ENCODE measurements at regions not wholly inside any gene's neighbourhood (a gene's known extent, or its start where the extent isn't known, plus 50 kb on each side); places are given as distances from the start of the nearest gene placed in this dataset.

- dilution Hi-C loops (cut with MboI; ENCODE audit: extremely low pct_ligation_motif_present, low sequenced_read_pairs): no loop called here
- no peaks in the 10 kb centered on the region for H3K79me2 ChIP-seq (ENCODE audit: control insufficient read depth, insufficient read depth, low read length)
- no peak for FAIRE-seq
These were observed 55.1 kb upstream of the RGS4 start for GRCh38 chr1:163013826-163014600.

DNA sequence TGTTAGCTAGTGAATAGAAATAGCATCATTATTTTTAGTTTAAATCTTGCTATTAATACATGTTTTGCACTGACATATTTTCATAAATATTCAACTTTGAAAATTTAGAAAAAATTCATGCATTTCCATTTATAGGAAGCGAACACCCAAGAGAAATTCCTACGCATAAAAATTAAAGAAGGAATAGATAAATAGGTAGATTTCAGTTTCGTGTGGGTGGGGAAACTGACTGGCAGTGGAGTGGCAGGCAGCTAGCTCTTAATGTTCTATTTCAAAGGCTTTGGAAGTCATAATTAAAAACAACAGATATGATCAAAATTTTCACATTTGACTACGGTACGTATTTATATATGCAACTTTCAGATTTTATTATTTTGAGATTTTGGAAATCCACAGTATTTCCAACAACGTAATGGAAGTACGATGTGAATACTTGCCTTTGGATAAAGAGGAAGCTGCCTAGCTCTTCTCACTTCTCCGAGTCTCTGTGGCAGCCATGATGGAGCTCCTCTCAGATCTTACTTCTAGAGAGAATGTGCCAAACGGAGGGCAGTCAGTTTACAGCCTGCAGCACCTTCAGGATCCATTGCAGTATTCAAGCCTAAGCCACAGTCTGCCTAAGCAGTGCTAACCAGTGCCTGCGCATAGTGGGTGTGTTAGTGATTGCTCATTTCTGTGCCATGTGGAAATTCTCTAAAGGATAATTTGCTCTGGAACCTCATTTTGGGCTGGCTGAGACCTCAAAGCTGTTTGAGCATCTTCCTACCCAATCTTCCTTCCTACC, 62.9 kb upstream of the RGS4 start:
- Histone ChIP-seq H3K9me1 (ENCODE audit: control insufficient read depth, extremely low read depth, insufficient read depth, low read length) (no peaks in the 10 kb centered on the region), H3K79me2 (ENCODE audit: control insufficient read depth, insufficient read depth, low read length) (no peaks in the 10 kb centered on the region), H3K27me3 (ENCODE audit: control insufficient read depth, extremely low read depth, insufficient read depth, low read length) (no peaks in the 10 kb centered on the region), H2AFZ (ENCODE audit: control insufficient read depth, low read length) (no peak overlapping the region), H3K36me3 (ENCODE audit: control insufficient read depth in 2 of 2, extremely low read depth in 1 of 2, insufficient read depth in 2 of 2, low read length in 2 of 2) (no peaks in the 10 kb centered on the region), H3K4me3 (ENCODE audit: control insufficient read depth in 2 of 3, extremely low read depth in 1 of 3, insufficient read depth in 2 of 3, low read depth in 1 of 3, low read length in 3 of 3) (no peak overlapping the region), H3K27ac (ENCODE audit: control insufficient read depth, insufficient read depth, low read length) (no peak overlapping the region), H3K9ac (ENCODE audit: control insufficient read depth, extremely low read depth, insufficient read depth, low read length) (no peak overlapping the region), H3K4me2 (ENCODE audit: control insufficient read depth, extremely low read depth, insufficient read depth, low read depth, low read length) (no peak overlapping the region), H3K4me1 (ENCODE audit: control insufficient read depth, extremely low read depth, insufficient read depth, low read length) (no peaks in the 10 kb centered on the region), H3K9me3 (ENCODE audit: control insufficient read depth, low read depth, low read length) (no peaks in the 10 kb centered on the region), H4K20me1 (ENCODE audit: control insufficient read depth, extremely low read depth, insufficient read depth, low read length) (no peaks in the 10 kb centered on the region)
- dilution Hi-C loops (cut with MboI; ENCODE audit: extremely low pct_ligation_motif_present, low sequenced_read_pairs): no loop called here
- TF ChIP-seq EZH2 (IDR thresholded peaks at IDR 0.05; ENCODE audit: low read length): no peak
- TF ChIP-seq, protein P1, sequence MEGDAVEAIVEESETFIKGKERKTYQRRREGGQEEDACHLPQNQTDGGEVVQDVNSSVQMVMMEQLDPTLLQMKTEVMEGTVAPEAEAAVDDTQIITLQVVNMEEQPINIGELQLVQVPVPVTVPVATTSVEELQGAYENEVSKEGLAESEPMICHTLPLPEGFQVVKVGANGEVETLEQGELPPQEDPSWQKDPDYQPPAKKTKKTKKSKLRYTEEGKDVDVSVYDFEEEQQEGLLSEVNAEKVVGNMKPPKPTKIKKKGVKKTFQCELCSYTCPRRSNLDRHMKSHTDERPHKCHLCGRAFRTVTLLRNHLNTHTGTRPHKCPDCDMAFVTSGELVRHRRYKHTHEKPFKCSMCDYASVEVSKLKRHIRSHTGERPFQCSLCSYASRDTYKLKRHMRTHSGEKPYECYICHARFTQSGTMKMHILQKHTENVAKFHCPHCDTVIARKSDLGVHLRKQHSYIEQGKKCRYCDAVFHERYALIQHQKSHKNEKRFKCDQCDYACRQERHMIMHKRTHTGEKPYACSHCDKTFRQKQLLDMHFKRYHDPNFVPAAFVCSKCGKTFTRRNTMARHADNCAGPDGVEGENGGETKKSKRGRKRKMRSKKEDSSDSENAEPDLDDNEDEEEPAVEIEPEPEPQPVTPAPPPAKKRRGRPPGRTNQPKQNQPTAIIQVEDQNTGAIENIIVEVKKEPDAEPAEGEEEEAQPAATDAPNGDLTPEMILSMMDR (optimal IDR thresholded peaks at IDR 0.05 in 1 of 3, IDR thresholded peaks at IDR 0.05 in 1 of 3, conservative IDR thresholded peaks at IDR 0.05 in 1 of 3; ENCODE audit: extremely low read depth in 1 of 3, insufficient read depth in 2 of 3, low read length in 3 of 3): no peak
- FAIRE-seq: no peak
- DNase-seq (ENCODE audit: low read depth, low spot score): no peak

More at GRCh38 chr1:163013826-163014600, 55.1 kb upstream of the RGS4 start:
- no peak for DNase-seq (ENCODE audit: low read depth, low spot score)
- H3K9me1 ChIP-seq (ENCODE audit: control insufficient read depth, extremely low read depth, insufficient read depth, low read length): no peaks in the 10 kb centered on the region
- no peak for TF ChIP-seq EZH2 (IDR thresholded peaks at IDR 0.05; ENCODE audit: low read length)
- TF ChIP-seq, protein P1 (optimal IDR thresholded peaks at IDR 0.05 in 1 of 3, IDR thresholded peaks at IDR 0.05 in 1 of 3, conservative IDR thresholded peaks at IDR 0.05 in 1 of 3; ENCODE audit: extremely low read depth in 1 of 3, insufficient read depth in 2 of 3, low read length in 3 of 3): no peak
- H3K27me3 ChIP-seq (ENCODE audit: control insufficient read depth, extremely low read depth, insufficient read depth, low read length): no peaks in the 10 kb centered on the region
- no peak overlapping the region for H3K4me2 ChIP-seq (ENCODE audit: control insufficient read depth, extremely low read depth, insufficient read depth, low read depth, low read length)
- no peak overlapping the region for H3K27ac ChIP-seq (ENCODE audit: control insufficient read depth, insufficient read depth, low read length)
- H4K20me1 ChIP-seq (ENCODE audit: control insufficient read depth, extremely low read depth, insufficient read depth, low read length): no peaks in the 10 kb centered on the region
- no peak overlapping the region for H3K4me3 ChIP-seq (ENCODE audit: control insufficient read depth in 2 of 3, extremely low read depth in 1 of 3, insufficient read depth in 2 of 3, low read depth in 1 of 3, low read length in 3 of 3)
- no peaks in the 10 kb centered on the region for H3K9me3 ChIP-seq (ENCODE audit: control insufficient read depth, low read depth, low read length)
- H3K9ac ChIP-seq (ENCODE audit: control insufficient read depth, extremely low read depth, insufficient read depth, low read length): no peak overlapping the region
- H2AFZ ChIP-seq (ENCODE audit: control insufficient read depth, low read length): no peak overlapping the region
- no peaks in the 10 kb centered on the region for H3K36me3 ChIP-seq (ENCODE audit: control insufficient read depth in 2 of 2, extremely low read depth in 1 of 2, insufficient read depth in 2 of 2, low read length in 2 of 2)
- no peaks in the 10 kb centered on the region for H3K4me1 ChIP-seq (ENCODE audit: control insufficient read depth, extremely low read depth, insufficient read depth, low read length)
